Ectodermal cell (in vitro differentiated cells): ENCODE measurements at regions not wholly inside any gene's neighbourhood (a gene's known extent, or its start where the extent isn't known, plus 50 kb on each side); places are given as distances from the start of the nearest gene placed in this dataset.
A peak's percentile ranks its signal among the peaks of the same experiment; 100 is the strongest.

Experiments used
- H3K27ac ChIP-seq: 2 replicates; pipeline ENCODE4 v1.7.0; 2013; ENCODE audit warnings: mild to moderate bottlenecking, low read depth, low read length; ENCODE audit not compliant: insufficient read depth, poor library complexity, severe bottlenecking
- H3K27me3 ChIP-seq: 2 replicates; pipeline ENCODE4 v1.7.0; 2013; ENCODE audit warnings: mild to moderate bottlenecking, low read length; ENCODE audit not compliant: insufficient read depth, control insufficient read depth, poor library complexity, severe bottlenecking
- H3K36me3 ChIP-seq: one replicate; pipeline ENCODE4 v1.7.0; 2013; ENCODE audit warnings: low read length; ENCODE audit not compliant: control insufficient read depth, insufficient read depth
- H3K4me1 ChIP-seq: one replicate; pipeline ENCODE4 v1.7.0; 2013; ENCODE audit warnings: low read length; ENCODE audit not compliant: control insufficient read depth, insufficient read depth
- H3K4me3 ChIP-seq: 2 replicates; pipeline ENCODE4 v1.7.0; 2013; ENCODE audit warnings: low read depth, low read length, control low read depth; ENCODE audit not compliant: insufficient read depth
- H3K9me3 ChIP-seq: 2 replicates; pipeline ENCODE4 v1.7.0; 2013; ENCODE audit warnings: mild to moderate bottlenecking, low read length, moderate library complexity; ENCODE audit not compliant: control insufficient read depth
- WGBS, 2 experiments: methylation state at CpG; one replicate each; pipeline ENCODE4 v1.1.7; 2013; ENCODE audit warnings: missing lambda C conversion rate in 2 of 2; 5-methylcytosine and 5-hydroxymethylcytosine counted together

DNA sequence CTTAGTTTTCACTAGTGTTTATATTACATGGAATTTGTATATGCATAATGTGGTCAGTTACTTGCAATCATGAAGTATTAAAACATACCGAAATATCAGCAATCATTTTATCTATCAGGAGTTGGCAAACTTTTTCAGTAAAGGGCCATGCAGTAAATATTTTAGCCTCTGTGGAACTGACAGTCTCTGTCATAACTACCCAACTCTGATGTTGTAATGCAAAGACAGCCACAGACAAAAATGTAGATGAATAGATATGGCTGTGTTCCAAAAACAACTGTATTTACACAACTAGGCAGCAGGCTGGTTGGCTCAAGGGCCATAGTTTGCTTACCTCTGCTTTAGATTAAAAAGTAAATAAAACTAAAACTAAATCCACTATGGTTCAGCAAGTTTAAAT, 200.2 kb downstream of the HS3ST1 start:
- Histone ChIP-seq H3K36me3 (no peaks in the 10 kb centered on the region), H3K4me1 (peaks cover 9% of the 10 kb centered on the region), H3K4me3 (no peak overlapping the region), H3K27ac (no peak overlapping the region), H3K9me3 (no peaks in the 10 kb centered on the region), H3K27me3 (no peaks in the 10 kb centered on the region)
- WGBS, 2 experiments = 100% methylated on average over 1 of the region's 1 CpG

DNA sequence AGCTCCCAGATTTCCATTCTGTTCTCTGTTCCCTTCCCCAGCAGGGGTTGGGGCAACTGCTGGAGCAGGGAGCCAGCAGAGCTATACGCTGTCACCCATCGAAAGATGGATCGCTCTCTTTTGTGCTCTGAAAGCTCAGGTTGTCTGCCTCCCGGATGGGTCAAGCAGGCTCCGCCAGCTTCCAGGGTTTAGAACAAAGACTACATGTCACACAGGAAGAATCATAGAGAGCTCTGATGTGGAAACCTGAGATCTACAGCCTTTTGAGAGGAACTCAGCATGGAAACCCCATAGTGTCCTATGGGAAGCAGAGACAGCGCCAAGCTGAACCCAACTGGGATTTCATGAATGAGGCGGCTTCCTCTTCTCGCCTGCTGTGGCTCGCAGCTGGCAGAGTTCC, 205.4 kb downstream of the HS3ST1 start:
- peaks cover 6% of the 10 kb centered on the region for H3K4me1 ChIP-seq
- H3K9me3 ChIP-seq = no peaks in the 10 kb centered on the region
- H3K4me3 ChIP-seq = no peak overlapping the region
- peak overlapping the region; percentile 55 for H3K27ac ChIP-seq
- H3K27me3 ChIP-seq = no peaks in the 10 kb centered on the region
- H3K36me3 ChIP-seq = no peaks in the 10 kb centered on the region
- 43 to 49% methylated on average over 9 of the region's 9 CpGs for WGBS, 2 experiments

DNA sequence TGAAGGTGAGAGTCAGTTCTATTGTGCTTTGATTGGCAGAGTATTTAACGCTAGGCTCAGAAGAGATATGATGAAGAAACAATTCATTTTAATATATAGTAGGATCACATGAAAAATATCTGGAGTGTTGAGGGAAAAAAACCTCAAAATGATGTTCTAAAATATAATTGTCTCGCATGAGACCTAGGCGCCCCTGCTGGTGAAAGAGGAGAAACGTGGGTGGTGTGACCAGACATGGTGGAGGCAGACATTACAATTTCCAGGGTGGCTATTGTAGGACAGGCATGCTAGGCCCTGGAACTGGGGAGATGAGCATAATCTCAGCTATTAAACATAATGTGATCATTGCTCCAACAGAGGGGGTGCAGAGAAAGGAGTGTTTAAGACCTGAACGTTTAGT, 210.0 kb downstream of the HS3ST1 start:
- 91 to 94% methylated on average over 5 of the region's 5 CpGs for WGBS, 2 experiments
- Histone ChIP-seq H3K4me1 (peaks cover 6% of the 10 kb centered on the region), H3K9me3 (no peaks in the 10 kb centered on the region), H3K36me3 (no peaks in the 10 kb centered on the region), H3K27ac (no peak overlapping the region), H3K4me3 (no peak overlapping the region), H3K27me3 (no peaks in the 10 kb centered on the region)

GRCh38 chr4:11216520-11216919, 212.2 kb downstream of the HS3ST1 start:
- no peaks in the 10 kb centered on the region for H3K9me3 ChIP-seq
- H3K27ac ChIP-seq = no peak overlapping the region
- no peaks in the 10 kb centered on the region for H3K27me3 ChIP-seq
- no peaks in the 10 kb centered on the region for H3K36me3 ChIP-seq
- no peak overlapping the region for H3K4me3 ChIP-seq
- H3K4me1 ChIP-seq = no peaks in the 10 kb centered on the region

DNA sequence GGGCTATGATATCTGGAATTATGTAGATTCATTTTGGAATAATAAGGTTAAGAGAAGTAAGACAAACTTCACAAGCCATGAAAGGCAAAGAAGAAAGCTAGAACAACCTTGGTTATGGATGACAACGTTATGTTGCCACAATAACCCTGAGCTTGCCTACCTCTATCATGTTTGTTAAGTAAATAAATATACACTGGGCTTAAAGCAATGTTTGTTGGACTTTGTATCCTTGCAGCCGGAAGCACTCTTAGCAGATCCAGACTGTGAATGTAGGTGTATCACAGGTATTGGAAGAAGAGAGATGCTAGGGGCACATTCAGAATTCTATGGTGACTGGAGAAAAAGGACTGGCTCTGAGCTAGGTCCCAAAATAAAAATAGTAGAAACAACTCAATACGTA, 214.4 kb downstream of the HS3ST1 start:
- no peak overlapping the region for H3K4me3 ChIP-seq
- no peaks in the 10 kb centered on the region for H3K9me3 ChIP-seq
- WGBS, 2 experiments = 91 to 93% methylated on average over 3 of the region's 3 CpGs
- H3K36me3 ChIP-seq = no peaks in the 10 kb centered on the region
- H3K4me1 ChIP-seq = no peaks in the 10 kb centered on the region
- H3K27ac ChIP-seq = no peak overlapping the region
- H3K27me3 ChIP-seq = no peaks in the 10 kb centered on the region

DNA sequence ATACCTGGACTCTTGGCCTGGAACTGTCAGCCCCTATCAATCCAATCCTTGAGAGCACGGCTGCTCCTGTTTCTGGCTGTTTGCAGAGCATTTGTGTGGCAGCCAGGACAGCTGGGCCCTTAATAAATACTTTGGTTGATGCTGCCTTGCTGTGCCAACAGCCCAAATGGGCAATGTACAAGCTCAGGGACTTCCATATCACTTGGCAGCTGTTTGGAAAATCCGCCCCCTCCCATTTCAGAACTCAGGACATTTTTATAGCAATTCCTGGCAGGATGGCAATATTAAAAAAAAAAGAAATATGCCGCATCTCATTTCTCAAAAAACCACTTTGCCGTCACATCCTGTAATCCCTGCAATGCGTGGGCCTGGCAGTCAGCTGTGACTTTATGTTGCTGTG, 218.9 kb downstream of the HS3ST1 start:
- Histone ChIP-seq H3K36me3 (no peaks in the 10 kb centered on the region), H3K4me1 (no peaks in the 10 kb centered on the region), H3K27me3 (no peaks in the 10 kb centered on the region), H3K9me3 (no peaks in the 10 kb centered on the region), H3K4me3 (no peak overlapping the region), H3K27ac (no peak overlapping the region)
- WGBS, 2 experiments = 92 to 97% methylated on average over 5 of the region's 5 CpGs

- Histone ChIP-seq H3K9me3 (no peaks in the 10 kb centered on the region), H3K36me3 (no peaks in the 10 kb centered on the region), H3K4me3 (no peak overlapping the region), H3K4me1 (no peaks in the 10 kb centered on the region), H3K27me3 (no peaks in the 10 kb centered on the region), H3K27ac (no peak overlapping the region)
- 86 to 96% methylated on average over 2 of the region's 2 CpGs for WGBS, 2 experiments
Observed at GRCh38 chr4:11201256-11201655, 227.4 kb downstream of the HS3ST1 start.

GRCh38 chr4:11198516-11199305, 230.0 kb downstream of the HS3ST1 start:
- no peaks in the 10 kb centered on the region for H3K4me1 ChIP-seq
- no peaks in the 10 kb centered on the region for H3K36me3 ChIP-seq
- 93 to 95% methylated on average over 14 of the region's 14 CpGs for WGBS, 2 experiments
- no peaks in the 10 kb centered on the region for H3K27me3 ChIP-seq
- H3K27ac ChIP-seq = no peak overlapping the region
- H3K4me3 ChIP-seq = no peak overlapping the region
- no peaks in the 10 kb centered on the region for H3K9me3 ChIP-seq

- H3K4me3 ChIP-seq = no peak overlapping the region
- H3K36me3 ChIP-seq = no peaks in the 10 kb centered on the region
- 95% methylated on average over 7 of the region's 8 CpGs for WGBS, 2 experiments
- no peaks in the 10 kb centered on the region for H3K4me1 ChIP-seq
- no peaks in the 10 kb centered on the region for H3K9me3 ChIP-seq
- H3K27ac ChIP-seq = no peak overlapping the region
- no peaks in the 10 kb centered on the region for H3K27me3 ChIP-seq
Observed at GRCh38 chr4:11197631-11198341, 230.9 kb downstream of the HS3ST1 start.

GRCh38 chr4:11196927-11197522, 231.7 kb downstream of the HS3ST1 start:
- Histone ChIP-seq H3K27me3 (no peaks in the 10 kb centered on the region), H3K27ac (no peak overlapping the region), H3K4me3 (no peak overlapping the region), H3K4me1 (no peaks in the 10 kb centered on the region), H3K9me3 (no peaks in the 10 kb centered on the region), H3K36me3 (no peaks in the 10 kb centered on the region)
- 90 to 91% methylated on average over 4 of the region's 4 CpGs for whole genome bisulfite sequencing, 2 experiments
